ENCODE measurements at regions not wholly inside any gene's neighbourhood (a gene's known extent, or its start where the extent isn't known, plus 50 kb on each side); places are given as distances from the start of the nearest gene placed in this dataset.

DNA sequence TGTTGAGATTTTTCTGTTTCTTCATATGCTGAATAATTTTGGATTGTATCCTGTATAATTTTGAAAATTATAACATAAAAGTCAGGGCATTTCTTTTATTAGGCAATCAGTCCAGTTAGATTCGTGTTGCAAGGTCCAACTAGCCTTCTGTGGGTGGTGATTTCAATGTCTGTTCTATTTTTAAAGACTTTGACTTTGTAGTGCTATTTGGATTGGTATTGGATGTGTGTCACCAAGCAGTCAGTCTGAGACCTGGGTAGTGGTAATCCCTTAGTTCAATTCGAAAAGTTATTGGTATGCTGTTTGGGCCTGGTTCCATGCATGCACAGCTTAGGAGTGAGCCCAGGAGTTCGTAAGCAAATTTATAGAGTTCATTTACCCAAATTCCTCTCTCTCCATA lies 82.2 kb downstream of the EPDR1 start:
- no peak for DNase-seq
- Mint-ChIP-seq H3K36me3 (ENCODE audit: low read depth) (no peaks in the 10 kb centered on the region), H3K9me3 (peaks cover 1% of the 10 kb centered on the region), H3K4me3 (no peak overlapping the region), H3K27me3 (peaks cover 3% of the 10 kb centered on the region), H3K27ac (no peak overlapping the region), H3K4me1 (ENCODE audit: low read depth) (no peaks in the 10 kb centered on the region)
- ChIA-PET POLR2A (no interaction called here), CTCF (no interaction called here)
- TF ChIP-seq, protein P1, sequence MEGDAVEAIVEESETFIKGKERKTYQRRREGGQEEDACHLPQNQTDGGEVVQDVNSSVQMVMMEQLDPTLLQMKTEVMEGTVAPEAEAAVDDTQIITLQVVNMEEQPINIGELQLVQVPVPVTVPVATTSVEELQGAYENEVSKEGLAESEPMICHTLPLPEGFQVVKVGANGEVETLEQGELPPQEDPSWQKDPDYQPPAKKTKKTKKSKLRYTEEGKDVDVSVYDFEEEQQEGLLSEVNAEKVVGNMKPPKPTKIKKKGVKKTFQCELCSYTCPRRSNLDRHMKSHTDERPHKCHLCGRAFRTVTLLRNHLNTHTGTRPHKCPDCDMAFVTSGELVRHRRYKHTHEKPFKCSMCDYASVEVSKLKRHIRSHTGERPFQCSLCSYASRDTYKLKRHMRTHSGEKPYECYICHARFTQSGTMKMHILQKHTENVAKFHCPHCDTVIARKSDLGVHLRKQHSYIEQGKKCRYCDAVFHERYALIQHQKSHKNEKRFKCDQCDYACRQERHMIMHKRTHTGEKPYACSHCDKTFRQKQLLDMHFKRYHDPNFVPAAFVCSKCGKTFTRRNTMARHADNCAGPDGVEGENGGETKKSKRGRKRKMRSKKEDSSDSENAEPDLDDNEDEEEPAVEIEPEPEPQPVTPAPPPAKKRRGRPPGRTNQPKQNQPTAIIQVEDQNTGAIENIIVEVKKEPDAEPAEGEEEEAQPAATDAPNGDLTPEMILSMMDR (IDR thresholded peaks at IDR 0.05): no peak
- ATAC-seq: no peak
- intact Hi-C loops (cut with micrococcal nuclease): no loop called here

DNA sequence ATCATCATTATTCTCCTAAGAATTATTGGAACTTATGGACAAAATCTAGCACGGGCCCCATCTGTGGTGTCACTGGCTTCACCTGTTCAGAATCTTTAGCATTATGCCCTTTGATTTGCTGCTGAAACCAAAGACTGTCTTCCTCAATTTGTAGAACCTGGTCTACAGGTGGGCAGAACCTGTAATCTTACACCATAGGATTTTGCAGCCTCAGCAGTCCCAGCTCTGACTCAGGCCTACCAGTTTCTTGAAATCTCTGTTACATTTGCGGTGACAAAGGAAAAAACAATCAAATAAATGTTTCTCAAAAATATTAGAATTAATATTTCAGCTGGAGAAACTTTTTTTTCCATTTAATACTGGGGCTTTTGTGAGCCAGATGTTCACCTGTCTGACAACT lies 86.1 kb downstream of the EPDR1 start:
- H3K4me3 Mint-ChIP-seq: no peak overlapping the region
- H3K9me3 Mint-ChIP-seq: peaks cover 6% of the 10 kb centered on the region
- H3K36me3 Mint-ChIP-seq (ENCODE audit: low read depth): no peaks in the 10 kb centered on the region
- CTCF ChIA-PET: no interaction called here
- TF ChIP-seq, protein P1 (IDR thresholded peaks at IDR 0.05): no peak
- no peaks in the 10 kb centered on the region for H3K4me1 Mint-ChIP-seq (ENCODE audit: low read depth)
- no peak for DNase-seq
- no peak for ATAC-seq
- H3K27ac Mint-ChIP-seq: no peak overlapping the region
- peaks cover 4% of the 10 kb centered on the region for H3K27me3 Mint-ChIP-seq
- intact Hi-C loops (cut with micrococcal nuclease): no loop called here
- POLR2A ChIA-PET: no interaction called here

DNA sequence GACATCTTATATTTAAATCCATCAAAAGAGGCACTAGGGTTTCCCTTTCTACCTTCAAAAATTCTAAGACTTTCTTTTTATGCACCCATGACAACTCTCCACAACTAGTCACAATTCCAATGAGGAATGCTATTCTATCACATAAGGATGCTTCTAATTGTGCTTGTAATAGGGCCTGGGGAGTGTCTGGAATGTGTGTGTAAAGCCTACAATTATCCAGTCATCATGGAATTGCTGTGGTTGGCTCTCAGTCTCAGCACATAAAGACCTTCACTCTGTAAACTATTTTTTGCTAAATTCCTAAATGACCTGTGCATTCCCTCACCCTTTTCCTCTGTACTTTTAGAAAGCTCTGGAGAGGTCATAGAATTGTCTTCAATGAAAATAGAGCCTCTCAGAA lies 86.7 kb downstream of the EPDR1 start:
- Mint-ChIP-seq H3K36me3 (ENCODE audit: low read depth) (no peaks in the 10 kb centered on the region), H3K9me3 (peaks cover 6% of the 10 kb centered on the region), H3K4me1 (ENCODE audit: low read depth) (no peaks in the 10 kb centered on the region), H3K4me3 (no peak overlapping the region), H3K27ac (no peak overlapping the region), H3K27me3 (peaks cover 4% of the 10 kb centered on the region)
- CTCF ChIA-PET: no interaction called here
- intact Hi-C loops (cut with micrococcal nuclease): no loop called here
- no peak for DNase-seq
- ATAC-seq: no peak
- POLR2A ChIA-PET: no interaction called here
- TF ChIP-seq, protein P1 (IDR thresholded peaks at IDR 0.05): no peak

DNA sequence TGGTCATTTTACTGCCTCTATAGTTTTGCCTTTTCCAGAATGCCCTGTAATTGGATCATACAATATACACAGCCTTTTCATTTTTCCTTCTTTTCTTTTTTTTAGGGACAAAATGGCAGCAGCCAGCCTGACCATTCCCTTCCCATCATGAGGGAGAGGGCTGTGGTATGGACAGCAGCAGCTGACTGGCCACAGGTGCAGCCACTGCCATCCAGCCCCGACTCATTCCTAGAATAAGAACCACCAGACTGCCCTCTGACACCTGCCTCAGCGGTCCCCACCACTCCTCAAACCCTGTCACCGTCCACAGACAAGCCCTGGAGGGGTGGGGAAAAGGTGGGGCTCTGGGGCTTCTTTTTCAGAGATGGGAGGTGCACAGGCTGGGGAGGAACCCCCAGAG lies 92.8 kb downstream of the EPDR1 start:
- peaks cover 6% of the 10 kb centered on the region for H3K9me3 Mint-ChIP-seq
- peaks cover 2% of the 10 kb centered on the region for H3K27me3 Mint-ChIP-seq
- CTCF ChIA-PET: interaction anchor here (0.8 kb wide), 1 partner anchor 9 kb away, joined by 3 read pairs; no protein-coding TSS in a partner anchor
- POLR2A ChIA-PET: no interaction called here
- no peak overlapping the region for H3K4me3 Mint-ChIP-seq
- no peak overlapping the region for H3K27ac Mint-ChIP-seq
- DNase-seq (no peak), ATAC-seq (no peak)
- TF ChIP-seq, protein P1 (IDR thresholded peaks at IDR 0.05): no peak
- H3K36me3 Mint-ChIP-seq (ENCODE audit: low read depth): no peaks in the 10 kb centered on the region
- H3K4me1 Mint-ChIP-seq (ENCODE audit: low read depth): no peaks in the 10 kb centered on the region
- intact Hi-C loops (cut with micrococcal nuclease): no loop called here

DNA sequence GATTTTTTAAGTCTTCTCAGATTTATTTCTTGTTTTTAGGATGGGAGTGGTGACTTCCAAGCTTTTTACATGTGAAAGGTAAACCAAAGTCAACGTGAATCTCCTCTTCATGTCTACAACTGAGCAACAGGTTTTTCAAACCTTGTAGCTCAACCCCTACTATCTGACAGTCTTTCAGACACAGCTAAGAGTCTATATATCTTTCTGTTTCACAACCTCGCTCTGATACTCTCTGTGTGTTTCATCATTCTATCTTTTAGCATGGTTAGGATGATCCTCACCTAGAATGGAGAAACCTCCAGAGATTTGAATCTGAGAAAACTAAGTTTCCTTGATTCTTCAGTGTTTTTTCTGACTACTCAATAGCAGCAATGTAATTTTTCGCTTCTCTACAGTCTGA lies 96.1 kb downstream of the EPDR1 start:
- intact Hi-C loops (cut with micrococcal nuclease): no loop called here
- TF ChIP-seq, protein P1 (IDR thresholded peaks at IDR 0.05): no peak
- ChIA-PET POLR2A (no interaction called here), CTCF (no interaction called here)
- Mint-ChIP-seq H3K9me3 (no peaks in the 10 kb centered on the region), H3K36me3 (ENCODE audit: low read depth) (no peaks in the 10 kb centered on the region), H3K4me1 (ENCODE audit: low read depth) (no peaks in the 10 kb centered on the region), H3K27ac (no peak overlapping the region), H3K27me3 (no peaks in the 10 kb centered on the region), H3K4me3 (no peak overlapping the region)
- no peak for DNase-seq
- ATAC-seq: no peak

All from activated CD8-positive, alpha-beta T cell treated with anti-CD3 and anti-CD28 coated beads for 36 hours (primary cell).